Stimulated activated CD4-positive, alpha-beta T cell treated with anti-CD3 and anti-CD28 coated beads, Interleukin-15, amount 100 ng/mL, for 48 hours (primary cell): ENCODE measurements at regions not wholly inside any gene's neighbourhood (a gene's known extent, or its start where the extent isn't known, plus 50 kb on each side); places are given as distances from the start of the nearest gene placed in this dataset.

Experiments
- DNase-seq, 2 donors: peaks; one replicate each; pipeline ENCODE4 v3.0.0-alpha.2; 2020; ENCODE audit warnings: low read depth in 2 of 2

DNA sequence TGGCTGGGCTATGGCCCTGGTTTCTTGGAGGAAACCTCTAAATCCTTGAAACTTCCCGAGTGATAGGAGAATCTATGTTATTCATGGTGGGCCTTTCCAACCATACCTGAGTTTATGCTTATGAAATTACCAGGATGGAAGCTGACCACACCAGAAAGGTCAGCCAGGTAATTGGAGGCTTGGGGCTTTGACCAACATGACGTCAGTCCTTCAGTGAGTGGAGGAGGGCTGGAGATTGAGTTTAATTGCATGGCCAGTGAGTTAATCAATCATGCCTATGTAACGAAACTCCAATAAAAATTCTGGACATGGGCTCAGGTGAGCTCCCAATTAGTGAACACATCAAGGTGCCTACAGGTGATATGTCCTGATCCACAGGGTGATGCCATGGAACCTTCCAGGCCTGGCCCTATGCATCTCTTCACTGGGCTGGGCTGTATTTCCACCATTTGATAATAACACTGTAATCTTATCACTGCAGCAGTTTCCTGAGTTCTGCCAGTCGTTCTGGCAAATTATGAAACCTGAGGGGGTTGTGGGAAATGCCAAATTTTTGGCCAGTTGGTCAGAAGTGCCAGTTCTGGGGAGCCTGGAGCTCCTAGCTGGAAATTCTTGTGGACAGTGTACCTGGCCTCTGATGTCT lies 106.5 kb downstream of the CDH26 start:
- no peak for DNase-seq

DNA sequence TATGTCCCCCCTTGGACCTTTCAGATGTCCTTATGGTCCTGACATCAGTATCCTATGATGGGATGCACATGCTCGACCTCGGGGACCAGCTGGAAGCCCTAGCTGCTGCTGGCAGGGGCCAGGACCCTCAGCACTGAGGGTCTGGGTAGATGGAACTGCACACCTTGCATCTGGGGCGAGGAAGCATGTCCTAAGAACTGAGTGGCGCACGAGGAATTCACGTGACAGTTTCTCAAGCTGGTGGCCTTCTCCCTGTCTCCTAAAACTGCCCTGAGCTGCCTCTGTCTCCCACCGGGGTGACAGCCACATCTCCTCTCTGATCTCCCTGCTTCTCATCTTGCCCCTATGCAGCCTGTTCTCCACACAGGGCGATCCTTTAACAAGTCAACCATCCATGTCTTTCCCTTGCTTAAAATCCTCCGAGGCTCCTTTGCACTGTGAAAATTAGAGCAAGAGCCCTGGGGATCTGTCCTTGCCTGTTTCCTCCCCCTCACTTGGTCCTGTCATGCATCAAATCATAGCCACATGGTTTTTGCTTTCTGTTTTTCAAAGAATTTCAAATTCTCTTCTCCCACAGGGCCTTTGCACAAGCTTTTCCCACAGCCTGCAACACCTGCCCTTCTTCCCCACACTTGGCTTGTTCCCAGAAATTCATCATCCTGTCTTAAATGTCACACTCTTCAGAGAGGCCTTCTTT lies 107.7 kb downstream of the CDH26 start:
- DNase-seq: no peak

DNA sequence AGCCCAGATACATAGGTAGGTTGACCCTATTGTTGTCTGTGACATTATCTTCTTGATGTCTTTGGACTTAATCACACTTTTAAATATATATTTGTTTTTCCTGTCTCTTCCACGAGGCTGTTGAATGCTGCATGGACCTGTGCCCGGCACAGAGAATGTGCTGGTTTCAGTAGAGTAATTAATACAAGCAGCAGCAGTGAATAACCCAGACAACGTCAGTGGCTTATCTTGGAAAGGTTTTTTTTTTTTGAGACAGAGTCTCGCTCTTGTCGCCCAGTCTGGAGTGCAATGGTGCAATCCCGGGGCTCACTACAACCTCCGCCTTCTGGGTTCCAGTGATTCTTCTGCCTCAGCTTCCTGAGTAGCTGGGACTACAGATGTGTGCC lies 108.2 kb downstream of the CDH26 start:
- no peak for DNase-seq

DNA sequence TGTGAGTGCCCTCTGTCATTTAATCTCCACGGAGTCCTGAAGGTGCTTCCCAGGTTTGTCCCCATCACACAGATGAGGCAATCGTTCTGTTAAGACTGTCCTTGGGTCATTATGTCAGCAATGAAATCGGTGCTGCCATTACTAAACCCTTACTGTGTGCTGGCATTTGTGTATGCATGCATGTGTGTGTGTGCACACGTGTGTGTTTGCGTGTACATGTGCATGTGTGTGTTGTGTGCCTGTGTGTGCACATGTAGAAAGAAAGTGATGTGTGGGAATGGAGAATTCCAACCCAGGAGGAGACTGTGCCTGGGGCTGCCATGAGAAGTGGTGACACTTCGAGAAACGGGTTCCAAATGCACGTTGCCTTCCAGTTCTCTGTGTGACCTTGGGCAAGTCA lies 110.3 kb downstream of the CDH26 start:
- no peak for DNase-seq

DNA sequence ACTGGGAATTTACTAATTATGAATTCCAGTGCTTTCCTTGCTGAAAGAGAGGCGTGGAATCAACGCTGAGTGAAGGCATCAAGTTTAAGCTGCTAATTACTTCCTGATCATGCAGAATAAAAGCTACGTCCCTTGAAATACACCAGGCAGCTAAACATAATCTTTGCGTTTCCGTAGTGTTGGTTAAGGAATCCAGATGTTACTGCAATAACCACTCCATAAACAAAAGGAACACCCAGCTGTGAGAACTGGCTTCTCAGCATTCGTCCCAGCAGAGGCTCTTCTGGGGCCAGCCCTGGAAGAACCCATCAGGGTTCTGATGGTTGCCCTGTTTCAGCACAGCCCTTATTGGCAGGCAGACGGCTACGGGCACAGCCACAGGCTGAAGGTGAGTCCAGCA lies 111.4 kb downstream of the CDH26 start:
- no peak for DNase-seq

DNA sequence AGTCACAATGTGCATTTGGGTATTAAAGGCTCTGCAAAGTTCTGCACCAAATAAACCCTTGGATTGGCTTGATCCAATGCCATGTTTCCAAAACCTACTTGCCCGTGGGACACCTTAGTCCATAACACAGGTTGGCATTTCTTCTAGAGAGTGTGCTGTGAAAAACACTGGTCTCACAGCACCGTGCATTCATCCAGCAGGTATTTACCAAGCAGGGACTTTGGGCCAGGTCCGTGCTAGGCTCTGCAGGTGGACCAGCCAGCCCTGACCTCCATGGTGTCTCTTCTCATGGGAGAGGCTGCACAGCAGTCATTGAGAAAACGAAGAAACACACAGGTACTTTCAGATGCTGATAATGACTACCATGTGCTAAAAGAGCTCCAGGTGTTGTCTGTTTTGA lies 112.6 kb downstream of the CDH26 start:
- no peak for DNase-seq

DNA sequence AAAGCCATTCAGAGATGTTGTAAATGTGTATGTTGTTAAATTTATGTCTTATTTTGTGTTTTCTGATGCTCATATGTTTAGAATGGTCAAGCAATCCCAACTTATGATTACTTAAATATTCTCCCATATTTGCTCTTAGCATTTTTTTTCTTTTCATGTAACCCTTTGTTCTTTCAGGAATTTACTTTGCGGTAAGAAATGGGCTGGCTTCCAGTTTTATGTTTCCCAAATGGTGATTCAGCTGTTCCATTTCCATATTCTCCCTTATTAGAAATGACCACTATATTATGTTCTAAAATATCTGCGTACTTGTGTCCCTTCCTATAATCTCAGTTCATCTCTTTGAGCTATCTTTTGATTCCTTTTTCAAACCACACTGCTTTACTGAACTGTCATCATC lies 113.7 kb downstream of the CDH26 start:
- DNase-seq: no peak

DNA sequence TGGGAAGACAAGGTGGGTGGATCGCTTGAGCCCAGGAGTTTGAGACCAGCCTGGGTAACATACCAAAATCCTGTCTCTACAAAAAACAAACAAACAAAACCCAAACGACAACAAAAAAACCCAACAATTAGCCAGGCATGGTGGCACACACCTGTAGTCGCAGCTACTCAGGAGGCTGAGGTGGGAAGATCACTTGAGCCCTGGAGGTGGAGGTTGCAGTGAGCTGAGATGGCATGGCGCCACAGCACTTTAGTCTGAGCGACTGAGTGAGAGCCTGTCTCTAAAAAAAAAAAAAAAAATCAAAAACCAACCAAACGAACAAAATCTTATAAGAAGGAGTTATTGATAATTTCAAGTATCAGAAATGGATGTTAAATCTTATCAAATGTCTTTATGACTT lies 114.9 kb downstream of the CDH26 start:
- no peak for DNase-seq

DNA sequence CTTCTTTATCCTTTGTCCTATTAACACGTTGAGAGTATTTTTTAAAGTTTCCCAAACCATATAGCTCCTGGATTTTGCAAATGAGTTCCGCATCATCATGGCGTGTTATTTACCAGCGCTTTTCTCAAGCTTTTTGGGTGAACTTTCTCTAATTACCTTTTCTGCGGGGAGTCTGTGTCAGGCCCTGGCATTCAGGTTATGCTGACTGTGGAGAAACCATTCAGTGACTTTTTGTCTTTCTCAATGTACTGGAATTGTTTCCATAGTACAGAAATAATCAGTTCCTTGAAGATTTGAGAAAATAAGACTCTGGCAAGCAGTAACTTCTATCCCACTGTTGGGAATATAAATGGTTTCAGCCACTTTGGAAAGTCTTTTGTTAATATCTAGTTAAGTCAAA lies 115.3 kb downstream of the CDH26 start:
- DNase-seq: no peak

DNA sequence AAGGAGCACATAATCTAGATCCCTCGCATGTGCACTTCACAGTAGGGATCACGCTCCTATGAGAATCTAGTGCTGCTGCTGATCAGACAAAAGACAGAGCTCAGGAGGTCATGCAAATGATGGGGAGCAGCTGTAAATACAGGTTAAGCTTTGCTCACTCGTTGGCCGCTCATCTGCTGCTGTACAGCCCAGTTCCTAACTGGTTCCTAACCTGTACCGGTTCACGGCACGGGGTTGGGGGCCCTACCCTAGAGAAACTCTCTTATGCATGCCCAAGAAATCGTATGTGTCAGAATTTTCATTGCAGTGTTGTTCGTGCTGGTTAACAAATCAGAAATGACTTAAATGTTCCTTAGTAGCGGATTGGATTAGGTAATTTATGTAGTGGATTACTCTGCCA lies 116.1 kb downstream of the CDH26 start:
- DNase-seq: no peak

DNA sequence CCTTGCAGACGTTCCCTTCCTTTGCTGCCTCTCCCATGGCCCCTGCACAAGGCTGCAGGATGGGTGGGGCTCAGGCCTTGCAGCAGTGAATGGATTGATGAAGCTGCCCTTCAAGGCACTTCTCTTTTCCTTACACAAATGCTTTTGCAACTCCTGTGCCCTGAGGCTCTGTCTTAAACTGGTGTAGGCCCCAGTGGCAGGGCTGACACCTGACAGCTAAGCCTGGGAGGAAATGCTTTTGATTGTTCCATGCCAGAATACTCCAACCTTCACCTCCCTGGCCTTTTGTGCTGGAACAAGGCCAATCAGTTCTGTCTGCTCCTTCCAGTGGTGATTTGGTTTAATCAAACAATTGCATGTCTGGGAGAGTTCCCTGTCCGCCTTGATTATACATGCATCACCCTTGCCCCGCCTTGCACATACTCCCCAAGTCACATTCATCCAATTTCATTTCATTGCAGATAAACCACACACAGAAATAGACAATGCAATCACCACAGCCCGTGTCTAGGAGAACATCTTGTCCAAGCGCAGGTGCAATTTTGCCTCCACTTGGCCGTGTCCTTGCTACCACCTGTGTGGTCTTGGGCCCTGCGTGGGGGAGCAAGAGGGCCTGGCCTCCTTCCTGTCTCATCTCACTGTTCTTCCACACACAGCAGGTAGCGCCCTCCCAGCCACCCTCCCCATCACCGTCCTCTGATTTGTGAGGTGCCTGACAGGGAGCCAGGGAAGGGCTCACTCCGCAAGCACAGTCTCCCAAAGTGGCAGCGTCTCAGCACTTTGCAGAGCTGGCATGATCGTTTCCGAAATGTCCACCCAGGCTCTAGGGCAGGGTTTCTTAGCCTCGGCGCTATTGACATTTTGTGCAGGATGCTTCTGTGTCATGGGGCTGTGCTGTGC lies 120.4 kb downstream of the CDH26 start:
- no peak for DNase-seq

DNA sequence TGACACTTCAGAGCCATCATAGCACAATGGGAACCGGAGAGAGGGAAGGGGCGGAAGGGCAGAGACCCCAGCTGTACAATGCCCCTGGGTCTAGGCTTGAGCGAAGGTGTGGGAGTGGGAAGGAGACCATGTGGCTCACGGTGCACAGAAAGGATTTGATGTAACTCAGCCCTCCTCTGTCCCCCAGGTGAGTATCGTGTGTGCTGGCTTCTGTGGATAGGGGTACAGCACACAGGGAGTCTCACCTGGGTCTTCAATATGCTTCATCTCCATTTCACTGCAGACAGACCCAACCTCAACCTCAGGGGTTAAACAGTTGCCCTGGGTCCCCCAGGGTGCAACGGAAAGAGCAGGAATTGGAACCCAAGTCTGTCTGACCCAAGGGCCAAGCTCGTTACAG lies 122.2 kb downstream of the CDH26 start:
- no peak for DNase-seq

DNA sequence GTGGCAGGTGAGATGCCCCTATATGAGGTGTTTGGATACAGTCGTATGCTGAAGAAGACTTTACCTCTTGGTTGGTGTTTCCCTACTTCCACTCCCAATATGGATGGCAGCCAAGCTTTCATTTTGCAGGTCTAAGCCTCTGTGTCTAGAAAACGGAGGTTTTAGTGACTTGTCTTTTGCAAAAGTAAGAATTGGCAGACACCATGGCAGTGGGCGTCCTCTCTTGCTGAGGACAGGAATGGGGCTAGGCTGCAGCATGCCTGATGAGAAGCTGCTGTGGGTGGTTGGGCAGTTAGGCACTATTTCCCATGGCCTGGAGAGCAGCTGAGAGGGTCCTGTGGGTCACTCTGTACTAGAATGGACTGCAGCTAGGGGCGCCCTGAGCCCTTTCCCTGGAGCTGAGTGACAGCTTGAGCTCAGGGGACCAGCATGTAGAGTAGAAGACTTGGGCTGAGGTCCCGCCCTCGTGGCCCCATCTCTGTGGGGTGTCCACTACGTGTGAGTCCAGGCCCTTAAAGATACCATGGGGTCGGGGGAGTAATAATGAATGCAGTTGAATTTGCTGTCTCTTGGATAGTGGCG lies 127.4 kb downstream of the CDH26 start:
- DNase-seq: no peak

DNA sequence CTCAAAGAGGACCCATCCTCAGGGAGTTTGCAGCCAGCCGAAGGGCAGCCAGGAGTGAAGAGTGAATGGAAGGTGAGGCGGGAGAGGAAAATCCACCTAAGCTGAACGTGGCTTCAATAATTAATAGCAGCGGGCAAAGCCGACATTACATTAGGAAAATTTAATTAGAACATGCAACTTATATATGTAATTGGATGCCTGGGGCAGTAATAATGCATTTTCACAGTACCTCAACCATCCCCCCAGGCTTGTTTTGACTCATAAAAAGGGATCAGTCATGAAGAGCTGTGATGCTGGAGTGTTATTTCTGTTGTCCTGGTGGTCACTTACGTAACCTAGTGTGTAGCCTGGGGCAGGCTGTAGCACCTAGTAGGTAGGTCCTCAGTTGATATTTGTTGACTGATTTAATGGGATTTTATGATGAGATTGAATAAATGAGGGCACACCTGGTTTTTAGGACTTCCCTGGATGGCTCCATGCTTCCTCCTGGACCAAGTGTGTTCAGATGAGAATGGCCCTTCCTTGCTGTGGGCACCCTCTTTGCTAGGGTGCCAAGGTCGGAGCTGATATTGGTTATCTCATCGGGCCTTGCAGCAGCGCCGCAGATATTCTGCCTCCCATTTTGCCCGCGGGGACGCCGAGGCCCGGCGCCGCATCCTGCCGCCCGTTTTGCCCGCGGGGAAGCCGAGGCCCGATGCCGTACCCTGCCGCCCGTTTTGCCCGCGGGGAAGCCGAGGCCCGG lies 128.8 kb downstream of the CDH26 start:
- DNase-seq: no peak

DNA sequence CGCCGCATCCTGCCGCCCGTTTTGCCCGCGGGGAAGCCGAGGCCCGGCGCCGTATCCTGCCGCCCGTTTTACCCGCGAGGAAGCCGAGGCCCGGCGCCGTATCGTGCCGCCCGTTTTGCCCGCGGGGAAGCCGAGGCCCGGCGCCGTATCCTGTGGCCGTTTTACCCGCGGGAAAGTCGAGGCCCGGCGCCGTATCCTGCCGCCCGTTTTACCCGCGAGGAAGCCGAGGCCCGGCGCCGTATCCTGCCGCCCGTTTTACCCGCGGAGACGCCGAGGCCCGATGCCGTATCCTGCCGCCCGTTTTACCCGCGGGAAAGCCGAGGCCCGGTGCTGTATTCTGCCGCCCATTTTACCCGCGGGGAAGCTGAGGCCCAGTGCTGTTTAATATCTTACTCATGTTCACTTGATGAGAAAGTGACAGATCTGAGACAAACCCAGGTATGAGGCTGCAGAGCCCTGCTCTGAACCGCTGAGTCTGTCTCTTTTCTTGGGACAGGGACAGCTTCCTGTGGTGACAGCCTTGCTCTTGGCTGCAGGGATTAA lies 129.4 kb downstream of the CDH26 start:
- DNase-seq: peak in 1 of 2 donors; percentile 9

DNA sequence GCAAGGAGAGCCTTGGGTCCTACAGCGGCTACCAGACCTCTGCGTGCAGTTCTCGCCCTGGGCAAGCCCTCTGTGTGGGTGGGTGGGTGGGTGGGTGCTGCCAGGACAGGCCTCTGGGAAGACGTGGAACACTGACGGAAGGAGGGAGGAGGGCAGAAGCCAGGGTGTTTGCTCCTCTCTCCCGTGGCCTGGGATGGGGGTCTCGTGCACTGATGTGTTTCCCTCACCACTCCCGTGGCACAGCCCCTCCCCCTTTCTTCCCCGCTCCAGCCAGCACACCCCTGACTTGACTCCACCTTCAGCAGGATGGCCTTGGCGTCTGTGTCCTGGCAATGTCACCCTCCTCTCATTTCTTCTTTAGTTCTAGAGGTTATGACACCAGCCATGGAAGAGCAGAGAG lies 130.0 kb downstream of the CDH26 start:
- DNase-seq: no peak

DNA sequence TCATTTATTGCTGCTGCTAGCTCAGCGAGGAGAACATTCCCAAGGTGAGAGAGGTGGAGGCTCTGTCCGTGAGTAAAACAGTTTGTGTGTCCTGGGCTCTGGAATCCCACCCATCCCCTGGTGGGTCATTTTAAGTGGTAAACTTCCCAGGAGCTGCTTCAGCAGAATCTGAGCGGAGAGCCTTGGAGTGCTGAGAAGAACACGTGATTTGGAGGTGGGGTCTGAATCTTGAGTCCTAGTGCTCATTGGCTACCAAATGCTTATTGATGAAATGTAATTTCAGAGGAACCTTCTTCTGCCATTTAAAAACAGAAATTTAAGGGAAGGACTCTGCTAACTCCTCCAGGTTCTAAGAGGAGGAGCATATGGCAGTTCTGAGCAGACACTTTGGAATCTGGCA lies 132.4 kb downstream of the CDH26 start:
- no peak for DNase-seq

DNA sequence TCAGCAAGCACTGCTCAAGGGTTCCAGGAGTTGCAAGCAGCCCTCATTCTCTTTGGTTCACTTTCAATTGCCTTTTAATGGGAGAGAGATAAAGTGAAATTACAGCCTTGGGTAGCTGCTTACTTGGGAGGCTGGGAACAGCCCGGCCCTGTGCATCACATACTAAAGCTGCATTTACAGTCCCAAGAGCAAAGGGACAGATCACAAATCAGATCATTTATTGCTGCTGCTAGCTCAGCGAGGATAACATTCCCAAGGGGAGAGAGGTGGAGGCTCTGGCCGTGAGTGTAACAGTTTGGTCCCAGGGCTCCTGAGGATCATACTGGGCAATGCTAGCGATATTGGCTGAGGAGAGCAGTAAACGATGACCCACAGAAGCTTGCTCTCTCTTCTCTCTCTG lies 133.1 kb downstream of the CDH26 start:
- no peak for DNase-seq

DNA sequence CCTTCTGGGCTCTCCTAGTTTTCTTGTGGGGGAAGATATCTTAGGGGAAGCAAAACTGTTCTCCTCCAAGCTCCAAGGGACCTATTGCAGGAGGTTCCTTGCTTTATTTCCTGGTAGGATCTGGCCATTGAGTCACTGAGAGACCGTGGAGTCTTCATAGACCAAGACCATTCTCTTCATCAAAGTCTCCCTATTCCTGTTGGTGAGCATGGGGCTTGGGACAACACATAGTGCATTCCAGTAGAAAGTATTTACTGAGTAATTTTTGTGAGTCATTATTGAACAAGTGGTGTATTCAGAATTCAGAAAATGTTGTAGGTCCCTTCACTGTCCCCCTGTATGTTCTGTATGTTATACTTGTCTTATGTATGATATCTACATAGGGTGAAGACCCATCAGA lies 133.6 kb downstream of the CDH26 start:
- DNase-seq: no peak

DNA sequence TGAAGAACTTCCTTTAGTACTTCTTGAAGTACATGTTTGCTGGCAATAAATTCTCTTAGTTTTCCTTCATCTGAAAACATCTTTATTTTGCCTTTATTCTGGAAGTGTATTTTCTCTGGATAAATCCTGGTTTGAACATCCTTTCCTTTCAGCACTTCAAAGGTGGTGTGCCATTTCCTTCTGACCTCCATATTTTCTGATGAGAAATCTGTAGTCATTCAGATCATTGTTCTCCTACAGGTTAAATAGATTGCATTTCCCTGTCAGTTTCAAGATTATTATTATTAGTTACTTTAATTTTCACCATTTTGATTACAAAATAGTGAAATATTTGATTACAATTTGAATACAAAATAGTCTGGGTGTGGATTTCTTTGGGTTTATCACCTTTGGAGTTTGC lies 134.5 kb downstream of the CDH26 start:
- DNase-seq: no peak

DNA sequence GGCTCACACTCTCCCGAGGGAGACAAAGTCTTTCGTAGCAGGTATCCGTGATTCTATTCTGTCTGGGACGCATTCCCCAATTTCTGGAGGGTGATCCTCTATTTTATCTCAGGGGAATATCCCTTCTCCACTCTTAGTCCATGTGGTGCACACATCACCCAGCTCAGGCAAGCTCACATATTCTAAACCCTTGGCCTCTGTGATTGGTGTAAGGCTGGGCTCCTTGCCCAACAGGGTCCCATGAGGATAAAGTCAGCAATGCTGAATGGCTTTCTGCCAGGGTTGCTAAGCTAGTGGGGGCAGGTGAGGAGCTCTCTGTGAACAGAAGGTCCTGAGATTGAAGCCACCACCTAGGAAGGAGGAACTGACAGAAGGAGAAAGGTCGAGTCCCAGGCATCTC lies 137.2 kb downstream of the CDH26 start:
- no peak for DNase-seq

DNA sequence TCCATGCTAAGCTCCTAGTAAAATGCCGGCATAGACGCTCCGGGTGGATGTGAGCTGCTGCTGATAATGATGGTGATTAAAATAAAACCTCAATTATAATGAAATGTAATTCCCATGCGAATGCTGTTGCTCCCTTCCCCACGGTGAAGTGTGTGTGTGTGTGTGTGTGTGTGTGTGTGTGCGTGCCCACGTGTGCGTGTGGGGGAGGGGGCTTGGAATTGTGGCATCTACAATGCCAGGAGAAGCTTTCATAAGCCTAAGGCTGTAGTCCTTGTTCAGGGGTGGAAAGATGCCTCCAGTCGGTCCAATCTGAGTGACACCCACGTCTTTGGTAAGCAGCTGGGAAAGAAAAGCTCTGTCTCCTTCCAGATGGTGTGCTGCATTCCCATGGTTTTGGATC lies 137.9 kb downstream of the CDH26 start:
- no peak for DNase-seq
